Panc1 (cell line): ENCODE measurements at regions not wholly inside any gene's neighbourhood (a gene's known extent, or its start where the extent isn't known, plus 50 kb on each side); places are given as distances from the start of the nearest gene placed in this dataset.

ENCODE experiments used
- ATAC-seq: fragments of 200-7000 bp; cut with Tn5 transposase; 2 replicates; pipeline ENCODE4 v1.9.1; 2020; ENCODE audit warnings: mild to moderate bottlenecking, moderate library complexity
- BruUV-seq: library from RNA; stranded (reverse); fragments of 400-500 nt; replicated peaks from 2 replicates; lab custom pipeline; 2021; lab: Mats Ljungman, UMichigan
- CTCF ChIA-PET: fragments of 300-600 bp; sonication (Branson Sonifier 250); formaldehyde crosslinking; loops from one replicate; lab custom pipeline; 2022; ENCODE audit warnings: antibody characterized with exemption; lab: Charles Lee
- POLR2A ChIA-PET: fragments of 300-600 bp; sonication (Branson Sonifier 250); formaldehyde crosslinking; loops from one replicate; lab custom pipeline; 2022; ENCODE audit warnings: antibody characterized with exemption; lab: Charles Lee
- DNase-seq: peaks from one replicate; pipeline ENCODE4 v3.0.0-alpha.2; 2010; ENCODE audit warnings: low read depth, low spot score
- H3K27ac ChIP-seq: 2 replicates; pipeline ENCODE4 v1.5.1; 2011; ENCODE audit warnings: mild to moderate bottlenecking, low read length, inconsistent platforms
- H3K27me3 ChIP-seq: fragments of 200-500 bp; sonication (Bioruptor generic); 2 replicates; pipeline ENCODE4 v1.6.0; 2014; ENCODE audit warnings: low read length, inconsistent platforms; ENCODE audit not compliant: control insufficient read depth, insufficient read depth
- H3K36me3 ChIP-seq: fragments of 200-500 bp; sonication (Bioruptor generic); 2 replicates; pipeline ENCODE4 v1.5.1; 2014; ENCODE audit warnings: inconsistent platforms, mild to moderate bottlenecking, low read length, moderate library complexity; ENCODE audit not compliant: control insufficient read depth, insufficient read depth
- H3K4me1 ChIP-seq: 2 replicates; pipeline ENCODE4 v1.5.1; 2011; ENCODE audit warnings: inconsistent platforms, mild to moderate bottlenecking, low read length, moderate library complexity; ENCODE audit not compliant: control insufficient read depth, insufficient read depth
- H3K4me3 ChIP-seq, 2 experiments: 2 replicates each; pipeline ENCODE4 v1.5.1; 2011 to 2012; ENCODE audit warnings: low read depth in 2 of 2, low read length in 2 of 2, mild to moderate bottlenecking in 2 of 2, inconsistent platforms in 1 of 2, moderate library complexity in 1 of 2
- H3K9me3 ChIP-seq: fragments of 200-500 bp; sonication (Bioruptor generic); 2 replicates; pipeline ENCODE4 v1.5.1; 2014; ENCODE audit warnings: low read depth, mild to moderate bottlenecking, inconsistent platforms, low read length, moderate library complexity; ENCODE audit not compliant: control insufficient read depth, insufficient read depth
- POLR2AphosphoS5 ChIP-seq: IDR thresholded peaks from 2 replicates; pipeline ENCODE4 v1.6.1; 2012; ENCODE audit warnings: mild to moderate bottlenecking, low read depth, low read length, moderate library complexity
- REST ChIP-seq, 2 experiments: IDR thresholded peaks; 2 replicates each; pipeline ENCODE4 v1.6.1; 2011 to 2012; ENCODE audit warnings: low read depth in 2 of 2, control low read depth in 1 of 2, low read length in 1 of 2, mild to moderate bottlenecking in 1 of 2, moderate library complexity in 1 of 2; ENCODE audit not compliant: insufficient read depth in 1 of 2
- SIN3A ChIP-seq: IDR thresholded peaks from 2 replicates; pipeline ENCODE4 v1.6.1; 2012; ENCODE audit warnings: low read depth, mild to moderate bottlenecking, low read length, moderate library complexity, borderline replicate concordance; ENCODE audit not compliant: insufficient read depth
- TCF7L2 ChIP-seq: IDR thresholded peaks from 2 replicates; pipeline ENCODE4 v1.6.1; 2011; ENCODE audit warnings: mild to moderate bottlenecking, low read depth, low read length, inconsistent platforms
- in situ Hi-C: cut with HindIII; loops from 2 replicates; pipeline ENCODE4 v1.10.0; 2016; ENCODE audit warnings: low sequenced_read_pairs, low pct_unique_long_range_greater_than_20kb
- intact Hi-C: fragments of 100-400 bp; cut with micrococcal nuclease; formaldehyde crosslinking; loops from one replicate; pipeline ENCODE4 v1.10.0; 2022; ENCODE audit not compliant: unreplicated experiment
- TF ChIP-seq, protein P1 (sequence below): fragments of 450-650 bp; IDR thresholded peaks from 2 replicates; pipeline ENCODE4 v1.5.1; 2017; ENCODE audit warnings: mild to moderate bottlenecking

DNA sequence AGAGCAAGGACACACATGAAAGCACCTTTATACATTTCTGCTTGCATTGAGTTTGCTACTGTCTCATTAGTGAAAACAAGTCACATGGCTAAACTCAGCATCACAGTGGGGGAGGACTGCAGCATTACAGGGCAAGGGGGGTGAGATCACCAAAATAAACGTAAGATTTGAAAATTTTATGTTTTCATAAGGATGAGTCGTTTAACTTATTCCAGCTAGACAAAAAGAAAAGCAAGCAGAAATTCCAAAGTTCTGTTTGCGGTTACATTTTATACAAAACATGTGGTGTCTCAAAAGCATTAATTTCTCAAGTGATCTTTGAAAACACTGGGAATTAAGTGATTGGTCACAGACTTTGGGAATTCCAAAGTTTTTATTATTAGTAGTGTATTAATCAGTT is 261.4 kb upstream of the RXFP2 start:
- CTCF ChIA-PET: no interaction called here
- in situ Hi-C loops: no loop called here

GRCh38 chr13:31485183-31485582 is 254.1 kb upstream of the RXFP2 start:
- DNase-seq (no peak), ATAC-seq (no peak)
- POLR2A ChIA-PET: no interaction called here
- intact Hi-C loops: no loop called here
- no TSS peak for BruUV-seq
- H3K4me1 ChIP-seq: no peaks in the 10 kb centered on the region
- TF ChIP-seq POLR2AphosphoS5 (no peak), REST (IDR thresholded peaks at IDR 0.05; ENCODE audit: insufficient read depth in 1 of 2, low read depth in 2 of 2, low read length in 1 of 2) (no peak), TCF7L2 (no peak), SIN3A (no peak)
- TF ChIP-seq, protein P1, sequence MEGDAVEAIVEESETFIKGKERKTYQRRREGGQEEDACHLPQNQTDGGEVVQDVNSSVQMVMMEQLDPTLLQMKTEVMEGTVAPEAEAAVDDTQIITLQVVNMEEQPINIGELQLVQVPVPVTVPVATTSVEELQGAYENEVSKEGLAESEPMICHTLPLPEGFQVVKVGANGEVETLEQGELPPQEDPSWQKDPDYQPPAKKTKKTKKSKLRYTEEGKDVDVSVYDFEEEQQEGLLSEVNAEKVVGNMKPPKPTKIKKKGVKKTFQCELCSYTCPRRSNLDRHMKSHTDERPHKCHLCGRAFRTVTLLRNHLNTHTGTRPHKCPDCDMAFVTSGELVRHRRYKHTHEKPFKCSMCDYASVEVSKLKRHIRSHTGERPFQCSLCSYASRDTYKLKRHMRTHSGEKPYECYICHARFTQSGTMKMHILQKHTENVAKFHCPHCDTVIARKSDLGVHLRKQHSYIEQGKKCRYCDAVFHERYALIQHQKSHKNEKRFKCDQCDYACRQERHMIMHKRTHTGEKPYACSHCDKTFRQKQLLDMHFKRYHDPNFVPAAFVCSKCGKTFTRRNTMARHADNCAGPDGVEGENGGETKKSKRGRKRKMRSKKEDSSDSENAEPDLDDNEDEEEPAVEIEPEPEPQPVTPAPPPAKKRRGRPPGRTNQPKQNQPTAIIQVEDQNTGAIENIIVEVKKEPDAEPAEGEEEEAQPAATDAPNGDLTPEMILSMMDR: no peak
- no peaks in the 10 kb centered on the region for H3K27me3 ChIP-seq
- CTCF ChIA-PET: no interaction called here
- no peaks in the 10 kb centered on the region for H3K36me3 ChIP-seq
- in situ Hi-C loops: no loop called here
- no peak overlapping the region for H3K27ac ChIP-seq
- no peaks in the 10 kb centered on the region for H3K9me3 ChIP-seq
- H3K4me3 ChIP-seq: no peak overlapping the region

More for the DNA sequence above, 261.4 kb upstream of the RXFP2 start:
- intact Hi-C loops: no loop called here
- POLR2A ChIA-PET: no interaction called here
- Histone ChIP-seq H3K27me3 (no peaks in the 10 kb centered on the region; the same call in 1 of the 2 replicates), H3K27ac (no peak overlapping the region), H3K36me3 (no peaks in the 10 kb centered on the region), H3K4me3 (no peak overlapping the region), H3K4me1 (no peaks in the 10 kb centered on the region), H3K9me3 (no peaks in the 10 kb centered on the region)
- DNase-seq: no peak
- no TSS peak for BruUV-seq
- no peak for ATAC-seq
- TF ChIP-seq SIN3A (no peak), TCF7L2 (no peak), REST (IDR thresholded peaks at IDR 0.05; ENCODE audit: insufficient read depth in 1 of 2, low read depth in 2 of 2, low read length in 1 of 2) (no peak), POLR2AphosphoS5 (no peak)
- TF ChIP-seq, protein P1: no peak
